ENCODE measurements at regions not wholly inside any gene's neighbourhood (a gene's known extent, or its start where the extent isn't known, plus 50 kb on each side); places are given as distances from the start of the nearest gene placed in this dataset.

GRCh38 chr9:12391839-12392509 lies 301.2 kb upstream of the TYRP1 start:
- TF ChIP-seq CTCF (IDR thresholded peaks at IDR 0.05; ENCODE audit: low read length) (no peak), EZH2 (optimal IDR thresholded peaks at IDR 0.05; ENCODE audit: low read depth, low read length) (no peak)

All from MM.1S (cell line).